H7 (cell line): ENCODE measurements at regions not wholly inside any gene's neighbourhood (a gene's known extent, or its start where the extent isn't known, plus 50 kb on each side); places are given as distances from the start of the nearest gene placed in this dataset.

Experiments
- DNase-seq: peaks from one replicate; pipeline ENCODE4 v3.0.0; 2012
- H3K27me3 ChIP-seq: 2 replicates; pipeline ENCODE4 v1.6.0; 2011; ENCODE audit warnings: mild to moderate bottlenecking, low read length; ENCODE audit not compliant: control insufficient read depth, insufficient read depth
- H3K36me3 ChIP-seq: replicated peaks from 2 replicates; pipeline ENCODE4 v1.5.1; 2011; ENCODE audit warnings: low read length; ENCODE audit not compliant: control insufficient read depth, insufficient read depth
- H3K4me3 ChIP-seq: 2 replicates; pipeline ENCODE4 v1.5.1; 2011; ENCODE audit warnings: low read depth, mild to moderate bottlenecking, control low read depth, low read length, moderate library complexity; ENCODE audit not compliant: insufficient read depth

DNA sequence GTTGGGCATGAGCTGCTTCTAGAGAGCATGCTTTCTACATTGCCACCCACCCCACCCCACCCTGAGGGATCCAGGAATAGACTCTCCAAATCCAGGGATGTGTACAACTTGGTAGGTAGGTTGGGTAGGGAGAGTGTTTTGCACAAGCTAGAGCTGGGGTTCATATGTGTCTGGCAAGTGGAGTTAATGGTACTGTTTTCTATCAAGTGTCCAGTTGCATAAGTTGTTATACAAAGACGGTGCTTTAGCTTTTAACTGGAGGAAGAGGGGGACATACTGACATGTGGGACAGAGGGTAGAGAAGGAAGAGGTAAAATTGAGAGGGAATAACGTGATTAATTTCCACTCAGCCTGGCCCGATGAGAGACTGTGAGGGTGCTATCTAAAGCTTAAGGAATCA is 51.0 kb upstream of the TNC start:
- Histone ChIP-seq H3K36me3 (no peaks in the 10 kb centered on the region), H3K4me3 (no peak overlapping the region), H3K27me3 (no peaks in the 10 kb centered on the region)
- no peak for DNase-seq

DNA sequence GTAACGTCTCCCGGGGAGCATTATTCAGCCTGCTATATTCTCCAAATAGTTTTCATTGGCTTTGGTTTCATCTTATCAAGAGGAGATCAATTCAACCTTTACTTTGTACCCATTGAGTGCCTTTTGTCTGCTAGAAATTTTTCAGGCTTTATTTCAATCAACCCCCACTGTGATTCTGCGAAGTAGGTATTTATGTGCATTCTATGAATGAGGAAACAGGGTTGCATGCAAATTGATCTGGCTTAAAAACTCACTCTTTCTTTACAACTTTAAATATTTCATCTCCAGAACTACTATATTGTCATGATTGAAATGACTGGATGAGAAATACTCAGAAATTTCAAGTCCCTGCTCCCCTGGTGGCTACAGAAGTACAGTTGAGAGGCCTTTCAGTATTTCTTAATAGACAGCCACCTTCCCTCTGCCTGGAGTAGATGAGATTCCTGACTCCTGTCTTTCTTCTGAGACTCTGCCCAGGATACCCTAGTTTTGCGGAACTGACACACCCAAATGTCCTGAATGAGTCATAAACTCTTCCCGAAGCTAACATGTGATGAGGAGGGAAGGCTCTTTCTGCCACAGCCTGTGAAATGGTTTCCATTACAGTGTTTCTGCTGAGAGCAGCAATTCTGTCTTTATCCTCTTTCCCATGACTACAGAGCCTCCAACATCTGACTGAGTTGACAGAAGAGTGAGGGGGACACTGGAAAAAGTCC is 52.6 kb upstream of the TNC start:
- Histone ChIP-seq H3K36me3 (no peaks in the 10 kb centered on the region), H3K4me3 (no peak overlapping the region), H3K27me3 (no peaks in the 10 kb centered on the region)
- DNase-seq: no peak

DNA sequence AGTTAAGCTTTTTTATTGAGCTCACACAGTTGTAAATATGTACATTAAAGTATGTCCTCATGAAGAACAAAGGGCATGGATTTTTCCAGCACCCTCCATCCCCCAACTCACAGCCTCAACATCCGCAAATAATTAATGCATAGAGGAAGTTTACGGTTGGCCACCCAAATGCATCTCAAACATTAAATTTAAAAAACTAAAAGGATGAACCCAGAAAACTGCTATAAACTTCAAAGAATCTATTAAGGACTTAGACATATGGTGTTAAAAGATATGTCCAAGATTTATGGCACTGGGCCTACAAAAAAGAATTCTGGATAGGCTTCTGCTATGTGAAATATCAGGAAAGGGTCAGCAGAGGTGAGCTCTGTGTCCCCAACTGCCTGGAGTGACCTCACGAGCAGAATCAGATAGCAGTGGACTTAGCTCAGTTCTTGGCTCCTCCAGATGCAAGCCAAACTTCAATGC is 54.0 kb upstream of the TNC start:
- no peaks in the 10 kb centered on the region for H3K27me3 ChIP-seq
- no peak for DNase-seq
- H3K36me3 ChIP-seq: no peaks in the 10 kb centered on the region
- H3K4me3 ChIP-seq: no peak overlapping the region

DNA sequence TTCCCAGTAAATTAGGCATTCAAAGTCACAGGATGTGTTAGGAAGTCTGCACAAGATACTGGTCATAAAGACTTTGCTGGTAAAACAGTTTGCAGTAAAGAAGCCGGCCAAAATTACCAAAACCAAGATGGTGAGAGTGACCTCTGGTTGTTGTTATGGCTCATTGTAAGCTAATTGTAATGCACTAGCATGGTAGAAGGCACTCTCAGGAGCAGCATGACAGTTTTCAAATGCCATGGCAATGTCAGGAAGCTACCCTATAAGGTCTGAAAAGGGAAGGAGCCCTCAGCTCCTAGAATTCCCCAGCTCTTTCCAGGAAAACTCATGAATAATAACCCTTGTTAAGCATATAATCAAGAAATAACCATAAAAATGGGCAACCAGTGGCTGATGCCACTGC is 64.3 kb upstream of the TNC start:
- DNase-seq: no peak
- no peaks in the 10 kb centered on the region for H3K36me3 ChIP-seq
- no peak overlapping the region for H3K4me3 ChIP-seq
- H3K27me3 ChIP-seq: no peaks in the 10 kb centered on the region

DNA sequence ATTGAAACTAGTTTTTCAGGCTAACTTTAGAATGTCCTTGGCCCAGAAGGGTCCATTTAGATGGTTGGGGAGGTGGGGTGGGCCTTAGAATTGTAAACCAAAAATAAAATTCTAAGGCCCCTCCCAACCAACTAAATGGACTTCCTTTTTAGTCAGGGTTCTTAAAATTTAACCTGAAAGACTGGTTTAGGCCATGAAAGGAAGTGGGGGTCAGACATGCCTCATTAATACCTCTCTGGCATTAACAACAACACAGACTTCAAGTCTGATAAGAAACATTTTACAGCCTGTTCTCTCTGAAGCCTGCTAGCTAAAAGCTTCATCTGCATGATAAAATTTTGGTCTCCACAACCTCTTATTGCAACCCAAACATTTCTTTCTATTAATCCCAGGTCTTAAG is 65.5 kb upstream of the TNC start:
- Histone ChIP-seq H3K27me3 (no peaks in the 10 kb centered on the region), H3K36me3 (no peaks in the 10 kb centered on the region), H3K4me3 (no peak overlapping the region)
- DNase-seq: no peak

DNA sequence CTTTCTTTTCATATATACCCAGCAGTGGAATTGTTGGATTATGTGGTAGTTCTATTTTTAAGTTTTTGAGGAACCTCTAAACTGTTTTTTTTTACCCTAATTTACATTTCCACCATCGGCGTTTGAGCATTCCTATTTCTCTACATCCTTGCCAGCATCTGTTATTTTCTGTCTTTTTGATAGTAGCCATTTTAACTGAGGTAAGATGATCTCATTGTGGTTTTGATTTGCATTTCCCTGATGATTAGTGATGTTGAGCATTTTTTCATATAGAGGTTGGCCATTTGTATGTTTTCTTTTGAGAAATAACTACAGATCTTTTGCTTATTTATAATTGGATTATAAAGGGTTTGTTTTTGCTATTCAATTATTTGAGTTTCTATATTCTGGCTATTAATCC is 71.7 kb upstream of the TNC start:
- Histone ChIP-seq H3K36me3 (no peaks in the 10 kb centered on the region), H3K27me3 (no peaks in the 10 kb centered on the region), H3K4me3 (no peak overlapping the region)
- DNase-seq: no peak

DNA sequence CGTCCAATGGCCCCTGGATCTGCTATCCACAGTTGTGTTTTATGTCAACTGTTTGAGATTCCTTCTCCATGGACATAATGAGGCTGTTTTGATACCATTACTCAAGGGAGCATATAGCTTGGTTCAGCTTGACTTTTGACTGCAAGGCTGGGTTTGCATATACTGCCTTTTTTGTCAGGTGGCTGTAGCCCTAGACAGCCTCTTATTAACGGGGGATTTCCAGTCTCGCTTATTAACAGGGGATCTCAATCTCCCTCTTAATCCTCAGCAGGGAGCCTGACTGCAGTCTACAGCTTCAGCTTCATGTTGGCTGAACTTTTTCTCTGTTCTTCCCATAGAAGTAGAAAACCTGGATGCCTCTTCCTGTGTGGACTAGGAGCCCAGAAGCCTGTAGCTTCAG is 73.7 kb upstream of the TNC start:
- DNase-seq: no peak
- Histone ChIP-seq H3K4me3 (no peak overlapping the region), H3K27me3 (no peaks in the 10 kb centered on the region), H3K36me3 (no peaks in the 10 kb centered on the region)

DNA sequence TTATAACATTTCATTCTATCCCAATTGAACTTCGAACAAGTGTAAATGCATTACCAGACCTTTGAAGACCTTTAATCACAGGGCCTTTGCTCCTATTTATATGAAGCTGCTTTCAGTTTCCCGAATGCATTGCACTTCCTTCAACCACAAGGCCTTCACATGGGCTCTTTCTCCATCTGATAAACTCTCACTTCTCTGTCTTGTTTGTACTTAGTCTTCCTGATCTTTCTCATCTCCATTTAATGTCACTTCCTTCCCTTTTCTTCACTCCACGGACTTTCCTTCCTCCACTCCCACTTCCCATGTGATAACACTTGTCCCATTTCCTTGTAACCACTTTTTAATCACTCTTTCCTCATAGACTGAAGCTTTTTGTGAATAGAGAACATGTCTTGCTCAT is 74.3 kb upstream of the TNC start:
- no peak for DNase-seq

DNA sequence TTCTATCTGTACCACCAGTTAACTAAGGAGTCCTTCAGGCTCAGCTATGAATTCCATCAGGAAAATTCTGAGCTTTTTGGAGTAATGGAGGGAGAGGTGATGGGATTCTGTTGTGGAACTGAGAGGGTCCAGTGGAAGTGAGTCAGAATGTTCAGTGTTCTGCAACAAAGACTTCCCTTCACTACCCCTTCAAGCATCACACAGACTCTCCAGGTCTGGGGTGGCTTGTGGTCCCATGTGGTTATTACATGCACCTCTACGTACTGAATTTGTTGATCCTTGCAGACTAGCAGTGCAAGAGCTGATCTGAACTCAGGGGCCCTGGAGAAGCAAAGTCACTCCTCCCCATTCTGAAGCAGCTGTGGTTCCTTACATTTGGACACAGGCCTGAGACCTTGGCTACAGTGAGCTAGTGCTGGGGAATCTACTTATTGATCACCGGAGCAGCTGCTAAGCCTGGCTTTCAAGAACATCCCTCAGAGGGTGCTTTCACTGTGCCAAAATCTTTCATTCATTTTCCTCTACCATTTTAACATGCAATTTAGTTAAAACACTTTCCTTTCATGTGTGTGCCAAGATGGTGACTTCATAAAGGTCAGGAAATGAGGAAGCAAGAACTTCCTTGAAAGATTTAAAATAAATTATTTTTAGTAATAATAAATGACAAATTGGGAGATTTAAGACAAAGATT is 75.0 kb upstream of the TNC start:
- Histone ChIP-seq H3K36me3 (no peaks in the 10 kb centered on the region), H3K27me3 (no peaks in the 10 kb centered on the region), H3K4me3 (no peak overlapping the region)
- DNase-seq: no peak

More for the DNA sequence above, 74.3 kb upstream of the TNC start:
- Histone ChIP-seq H3K36me3 (no peaks in the 10 kb centered on the region), H3K27me3 (no peaks in the 10 kb centered on the region), H3K4me3 (no peak overlapping the region)

DNA sequence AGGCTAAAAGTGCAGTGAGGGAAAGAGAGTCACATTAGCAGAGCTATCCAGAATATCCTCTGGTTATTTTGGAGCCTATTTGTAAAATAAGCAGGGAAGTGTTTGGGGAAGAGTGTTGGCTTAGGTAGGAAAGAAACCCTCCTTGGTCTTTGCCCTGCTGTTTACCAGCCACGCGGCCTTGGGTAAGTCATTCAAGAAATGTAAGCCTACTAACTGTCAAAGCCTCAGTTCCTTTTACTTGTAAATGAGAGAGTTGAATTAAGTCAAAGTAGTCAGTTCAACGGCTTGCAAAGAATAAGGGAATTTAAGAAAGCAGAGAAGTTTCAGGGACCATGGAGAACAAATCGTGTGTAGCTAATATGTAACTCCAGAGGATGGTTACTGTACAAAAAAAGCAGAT is 75.8 kb upstream of the TNC start:
- Histone ChIP-seq H3K4me3 (no peak overlapping the region), H3K36me3 (no peaks in the 10 kb centered on the region), H3K27me3 (no peaks in the 10 kb centered on the region)
- no peak for DNase-seq

DNA sequence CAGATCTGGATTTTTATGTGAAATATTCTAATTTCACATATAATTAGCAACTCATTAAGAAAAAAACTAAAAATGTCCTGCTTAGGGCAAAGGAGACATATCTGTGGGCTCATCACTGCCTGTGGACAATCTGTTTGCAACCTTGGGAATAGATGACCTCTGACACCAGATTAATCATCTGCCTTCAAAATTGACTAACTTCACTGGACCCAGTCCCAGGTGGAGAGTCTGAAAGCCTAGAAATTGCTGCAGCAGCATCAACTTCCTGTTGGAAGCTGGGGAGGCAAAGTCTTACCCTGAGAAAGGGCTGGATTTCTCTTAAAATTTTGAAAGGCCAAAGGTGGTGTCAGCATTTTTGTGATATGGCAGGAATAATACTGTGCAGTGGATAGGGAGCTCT is 76.3 kb upstream of the TNC start:
- Histone ChIP-seq H3K4me3 (no peak overlapping the region), H3K27me3 (no peaks in the 10 kb centered on the region), H3K36me3 (no peaks in the 10 kb centered on the region)
- DNase-seq: no peak

DNA sequence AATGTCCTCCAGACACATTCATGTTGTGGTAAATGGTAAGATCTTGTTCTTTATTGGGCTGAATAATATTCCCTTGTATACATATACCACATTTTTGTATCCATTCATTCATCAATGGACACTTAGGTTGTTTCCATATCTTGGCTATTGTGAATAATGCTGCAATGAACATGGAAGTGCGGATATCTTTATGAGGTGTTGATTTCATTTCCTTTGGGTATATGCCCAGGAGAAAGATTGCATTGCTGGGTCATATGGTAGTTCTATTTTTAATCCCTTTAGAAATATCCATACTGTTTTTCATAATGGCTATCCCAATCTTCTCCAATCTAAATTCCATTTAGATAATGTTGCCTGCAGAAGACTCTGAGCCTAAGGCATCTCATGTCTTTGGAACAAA is 78.0 kb upstream of the TNC start:
- no peaks in the 10 kb centered on the region for H3K36me3 ChIP-seq
- no peak overlapping the region for H3K4me3 ChIP-seq
- no peak for DNase-seq
- H3K27me3 ChIP-seq: no peaks in the 10 kb centered on the region

DNA sequence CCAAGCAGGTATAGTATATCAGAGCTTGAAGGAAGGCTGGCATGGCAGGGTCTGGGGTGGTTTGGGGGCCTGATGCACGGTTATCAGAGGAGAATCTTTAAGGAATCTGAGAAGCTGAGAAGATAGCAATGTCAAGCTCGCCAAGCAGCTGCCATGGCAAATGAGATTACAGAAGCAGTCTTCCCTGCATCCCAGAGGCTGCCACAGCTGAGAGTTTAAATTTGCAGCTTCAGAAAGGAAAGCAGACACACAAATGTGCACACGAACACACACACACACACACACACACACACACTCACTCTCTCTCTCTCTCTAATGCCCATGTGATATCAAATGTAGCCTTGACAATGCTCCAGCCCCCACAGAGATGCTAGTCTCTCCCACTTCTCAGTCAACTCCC is 79.0 kb upstream of the TNC start:
- H3K36me3 ChIP-seq: no peaks in the 10 kb centered on the region
- DNase-seq: no peak
- H3K27me3 ChIP-seq: no peaks in the 10 kb centered on the region
- no peak overlapping the region for H3K4me3 ChIP-seq

DNA sequence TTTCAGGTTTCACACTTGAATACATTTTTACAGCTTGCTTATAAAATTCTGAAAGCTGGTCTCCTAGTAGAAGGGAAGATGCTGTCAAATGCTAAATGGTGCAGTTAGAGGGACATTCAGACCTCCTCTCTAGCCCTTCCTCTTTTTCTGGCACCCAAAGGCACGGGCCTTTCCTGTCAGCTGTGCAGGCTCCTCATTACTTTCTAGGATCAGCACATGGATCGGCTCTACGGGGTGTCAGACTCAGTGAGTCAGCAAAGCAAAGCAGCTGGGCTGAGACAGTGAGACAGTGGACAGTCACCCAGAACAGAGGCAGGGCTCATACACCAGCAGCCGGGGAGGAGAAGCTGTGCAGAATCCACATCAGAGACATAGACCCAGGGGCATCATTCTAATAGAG is 80.0 kb upstream of the TNC start:
- Histone ChIP-seq H3K4me3 (no peak overlapping the region), H3K27me3 (no peaks in the 10 kb centered on the region), H3K36me3 (no peaks in the 10 kb centered on the region)
- no peak for DNase-seq

DNA sequence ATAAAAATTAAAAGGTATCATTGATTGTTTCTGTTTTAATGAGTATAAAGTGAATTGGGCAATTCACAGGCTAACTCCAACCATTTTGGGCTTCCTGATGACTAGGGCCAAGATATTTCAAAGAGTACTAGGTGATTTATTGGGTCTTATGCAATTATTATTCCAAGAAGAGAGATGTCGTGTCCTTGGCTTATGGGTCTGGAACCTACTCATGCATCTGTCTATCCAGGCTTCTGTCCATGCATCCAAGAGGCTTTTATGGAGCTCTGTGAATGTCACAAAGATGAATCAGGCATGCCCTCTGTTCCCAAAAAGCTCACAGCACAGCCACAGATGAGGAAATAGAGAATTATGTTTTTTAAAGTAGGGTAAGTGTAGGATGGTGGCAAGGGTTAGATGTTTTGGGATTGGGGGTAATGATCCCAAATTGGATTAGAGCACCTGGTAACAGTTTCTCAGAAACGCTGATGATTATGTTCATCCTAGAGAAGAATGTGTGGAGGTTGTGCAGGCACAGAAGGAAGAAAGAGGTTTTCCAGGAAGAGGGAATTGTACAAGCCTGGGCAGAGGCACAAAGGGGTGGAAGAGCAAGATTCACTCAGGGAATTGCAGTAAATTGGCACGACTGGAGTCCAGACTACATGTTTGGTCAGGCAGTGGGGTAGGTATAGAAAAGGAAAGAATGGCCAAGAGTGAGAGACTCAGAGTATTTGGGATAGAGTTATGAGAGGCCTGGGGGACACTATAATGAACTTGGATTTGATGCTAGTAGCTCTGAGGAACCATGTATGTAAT is 83.0 kb upstream of the TNC start:
- DNase-seq: no peak
- H3K4me3 ChIP-seq: no peak overlapping the region
- H3K36me3 ChIP-seq: no peaks in the 10 kb centered on the region
- no peaks in the 10 kb centered on the region for H3K27me3 ChIP-seq
